ENCODE measurements at regions not wholly inside any gene's neighbourhood (a gene's known extent, or its start where the extent isn't known, plus 50 kb on each side); places are given as distances from the start of the nearest gene placed in this dataset.

- Histone ChIP-seq H3K4me3 (ENCODE audit: low read depth in 1 of 3, low read length in 3 of 3) (no peak overlapping the region), H3K9me3 (ENCODE audit: control insufficient read depth in 4 of 4, low read length in 3 of 4) (no peaks in the 10 kb centered on the region), H3K4me1 (ENCODE audit: control insufficient read depth in 4 of 4, insufficient read depth in 4 of 4, low read length in 3 of 4) (no peaks in the 10 kb centered on the region), H3K9ac (ENCODE audit: low read depth in 1 of 2, low read length in 2 of 2) (no peak overlapping the region), H3K27me3 (ENCODE audit: control insufficient read depth in 4 of 4, insufficient read depth in 4 of 4, low read length in 3 of 4) (no peaks in the 10 kb centered on the region), H3K27ac (ENCODE audit: low read depth in 1 of 2, low read length in 2 of 2) (no peak overlapping the region), H3K36me3 (ENCODE audit: control insufficient read depth in 4 of 4, insufficient read depth in 3 of 4, low read depth in 1 of 4, low read length in 3 of 4) (no peaks in the 10 kb centered on the region)
- DNase-seq (ENCODE audit: low spot score) = no peak
- no peak for TF ChIP-seq YY1 (IDR thresholded peaks at IDR 0.05)
- no peak for TF ChIP-seq RXRA (IDR thresholded peaks at IDR 0.05)
- 61% methylated on average over 1 of the region's 1 CpG for WGBS
These were observed 121.5 kb downstream of the CAPZA3 start for GRCh38 chr12:18859400-18859799.

- Histone ChIP-seq H3K4me1 (ENCODE audit: control insufficient read depth in 4 of 4, insufficient read depth in 4 of 4, low read length in 3 of 4) (no peaks in the 10 kb centered on the region), H3K36me3 (ENCODE audit: control insufficient read depth in 4 of 4, insufficient read depth in 3 of 4, low read depth in 1 of 4, low read length in 3 of 4) (no peaks in the 10 kb centered on the region), H3K9ac (ENCODE audit: low read depth in 1 of 2, low read length in 2 of 2) (no peak overlapping the region), H3K9me3 (ENCODE audit: control insufficient read depth in 4 of 4, low read length in 3 of 4) (no peaks in the 10 kb centered on the region), H3K4me3 (ENCODE audit: low read depth in 1 of 3, low read length in 3 of 3) (no peak overlapping the region), H3K27me3 (ENCODE audit: control insufficient read depth in 4 of 4, insufficient read depth in 4 of 4, low read length in 3 of 4) (no peaks in the 10 kb centered on the region), H3K27ac (ENCODE audit: low read depth in 1 of 2, low read length in 2 of 2) (no peak overlapping the region)
- no peak for DNase-seq (ENCODE audit: low spot score)
- WGBS = 42% methylated on average over 3 of the region's 3 CpGs
- TF ChIP-seq RXRA (IDR thresholded peaks at IDR 0.05) = no peak
- TF ChIP-seq MAX (IDR thresholded peaks at IDR 0.05) = no peak
- TF ChIP-seq YY1 (IDR thresholded peaks at IDR 0.05) = no peak
- no peak for TF ChIP-seq NR2F2 (IDR thresholded peaks at IDR 0.05)
- TF ChIP-seq FOXA1 (IDR thresholded peaks at IDR 0.05) = no peak
- no peak for TF ChIP-seq HNF4G (IDR thresholded peaks at IDR 0.05)
- TF ChIP-seq RAD21 (IDR thresholded peaks at IDR 0.05) = peak; percentile 77 to 81
- no peak for TF ChIP-seq GABPA (IDR thresholded peaks at IDR 0.05 in 1 of 2, conservative IDR thresholded peaks at IDR 0.05 in 1 of 2)
- TF ChIP-seq ATF3 (IDR thresholded peaks at IDR 0.05) = no peak
- peak; percentile 69 for TF ChIP-seq CTCF (IDR thresholded peaks at IDR 0.05; ENCODE audit: low read depth, low read length, missing input control)
- TF ChIP-seq HNF4A (conservative IDR thresholded peaks at IDR 0.05) = no peak
- TF ChIP-seq SP1 (IDR thresholded peaks at IDR 0.05) = no peak
- TF ChIP-seq EGR1 (IDR thresholded peaks at IDR 0.05; ENCODE audit: low read depth in 2 of 2) = no peak
- no peak for TF ChIP-seq TAF1 (conservative IDR thresholded peaks at IDR 0.05)
- TF ChIP-seq REST (IDR thresholded peaks at IDR 0.05) = no peak
- TF ChIP-seq JUND (IDR thresholded peaks at IDR 0.05) = no peak
These were observed 123.5 kb downstream of the CAPZA3 start for GRCh38 chr12:18861287-18861858.

All from liver (tissue), 8 donors.